Astrocyte (in vitro differentiated cells and primary cell): ENCODE measurements at regions not wholly inside any gene's neighbourhood (a gene's known extent, or its start where the extent isn't known, plus 50 kb on each side); places are given as distances from the start of the nearest gene placed in this dataset.
A peak's percentile ranks its signal among the peaks of the same experiment; 100 is the strongest.

Source experiments
- DNase-seq: peaks from one replicate; pipeline ENCODE4 v3.0.0-alpha.2; 2010; ENCODE audit warnings: low read depth
- FAIRE-seq: peaks from 2 replicates; lab custom pipeline; 2011; peaks lifted over from hg19 to GRCh38; lab: Jason Lieb, UNC
- H2AFZ ChIP-seq: 2 replicates; pipeline ENCODE4 v1.6.0; 2012; ENCODE audit warnings: low read depth, low read length, inconsistent platforms
- H3K27ac ChIP-seq: 2 replicates; pipeline ENCODE4 v1.5.1; 2011; ENCODE audit warnings: low read depth, low read length, inconsistent platforms
- H3K27me3 ChIP-seq: 2 replicates; pipeline ENCODE4 v1.6.0; 2011; ENCODE audit warnings: low read length, inconsistent platforms; ENCODE audit not compliant: insufficient read depth
- H3K36me3 ChIP-seq: 2 replicates; pipeline ENCODE4 v1.5.1; 2011; ENCODE audit warnings: low read length, inconsistent platforms; ENCODE audit not compliant: insufficient read depth
- H3K4me1 ChIP-seq: 2 replicates; pipeline ENCODE4 v1.5.1; 2011; ENCODE audit warnings: low read length, inconsistent platforms; ENCODE audit not compliant: insufficient read depth
- H3K4me2 ChIP-seq: 2 replicates; pipeline ENCODE4 v1.6.0; 2012; ENCODE audit warnings: low read length, inconsistent platforms
- H3K4me3 ChIP-seq: 2 replicates; pipeline ENCODE4 v1.5.1; 2011; ENCODE audit warnings: low read depth, mild to moderate bottlenecking, low read length, inconsistent platforms; ENCODE audit not compliant: insufficient read depth
- H3K79me2 ChIP-seq: 2 replicates; pipeline ENCODE4 v1.6.0; 2012; ENCODE audit warnings: mild to moderate bottlenecking, low read length, inconsistent platforms; ENCODE audit not compliant: insufficient read depth
- H3K9ac ChIP-seq: 2 replicates; pipeline ENCODE4 v1.6.0; 2012; ENCODE audit warnings: mild to moderate bottlenecking, low read length, inconsistent platforms
- H3K9me3 ChIP-seq: 2 replicates; pipeline ENCODE4 v1.5.1; 2012; ENCODE audit warnings: low read depth, mild to moderate bottlenecking, low read length, inconsistent platforms; ENCODE audit not compliant: insufficient read depth
- H4K20me1 ChIP-seq: 2 replicates; pipeline ENCODE4 v1.6.0; 2012; ENCODE audit warnings: low read length, inconsistent platforms; ENCODE audit not compliant: insufficient read depth
- H3K27ac Mint-ChIP-seq: one replicate; pipeline ENCODE4 v1.8.0; 2021; ENCODE audit warnings: mild to moderate bottlenecking, mixed read lengths; ENCODE audit not compliant: unreplicated experiment
- H3K27me3 Mint-ChIP-seq: one replicate; pipeline ENCODE4 v1.8.0; 2021; ENCODE audit warnings: low read depth, mixed read lengths; ENCODE audit not compliant: unreplicated experiment
- H3K36me3 Mint-ChIP-seq: one replicate; pipeline ENCODE4 v1.8.0; 2021; ENCODE audit warnings: low read depth, mixed read lengths; ENCODE audit not compliant: unreplicated experiment
- H3K4me1 Mint-ChIP-seq: one replicate; pipeline ENCODE4 v1.8.0; 2021; ENCODE audit warnings: low read depth, mixed read lengths; ENCODE audit not compliant: unreplicated experiment
- H3K4me3 Mint-ChIP-seq: one replicate; pipeline ENCODE4 v1.8.0; 2021; ENCODE audit warnings: mild to moderate bottlenecking, moderate library complexity, mixed read lengths; ENCODE audit not compliant: unreplicated experiment
- H3K9me3 Mint-ChIP-seq: one replicate; pipeline ENCODE4 v1.8.0; 2021; ENCODE audit warnings: mild to moderate bottlenecking, mixed read lengths; ENCODE audit not compliant: unreplicated experiment
- CTCF ChIP-seq: IDR thresholded peaks from 2 replicates; pipeline ENCODE4 v1.5.1; 2011; ENCODE audit warnings: low read depth, mild to moderate bottlenecking, inconsistent platforms, low read length, moderate library complexity; ENCODE audit not compliant: insufficient read depth
- EZH2 ChIP-seq: IDR thresholded peaks from 2 replicates; pipeline ENCODE4 v1.6.1; 2012; ENCODE audit warnings: mild to moderate bottlenecking, low read length, inconsistent platforms; ENCODE audit not compliant: insufficient read depth

- H3K36me3 ChIP-seq: no peaks in the 10 kb centered on the region
- no peak overlapping the region for H3K4me3 Mint-ChIP-seq
- H3K27ac Mint-ChIP-seq: peak overlapping the region; percentile 38
- no peak overlapping the region for H3K4me2 ChIP-seq
- TF ChIP-seq EZH2 (no peak), CTCF (no peak)
- peaks cover 6% of the 10 kb centered on the region for H3K27me3 Mint-ChIP-seq
- no peaks in the 10 kb centered on the region for H3K79me2 ChIP-seq
- peak; percentile 32 for DNase-seq
- H3K4me3 ChIP-seq: no peak overlapping the region
- H3K36me3 Mint-ChIP-seq: no peaks in the 10 kb centered on the region
- H3K4me1 ChIP-seq: no peaks in the 10 kb centered on the region
- no peaks in the 10 kb centered on the region for H4K20me1 ChIP-seq
- no peaks in the 10 kb centered on the region for H3K27me3 ChIP-seq
- no peaks in the 10 kb centered on the region for H3K9me3 Mint-ChIP-seq
- H3K9me3 ChIP-seq: no peaks in the 10 kb centered on the region
- peaks cover 17% of the 10 kb centered on the region for H3K4me1 Mint-ChIP-seq
- no peak for FAIRE-seq
- H3K27ac ChIP-seq: no peak overlapping the region
- no peak overlapping the region for H2AFZ ChIP-seq
- no peak overlapping the region for H3K9ac ChIP-seq
These were observed 165.0 kb downstream of the LACC1 start for GRCh38 chr13:44044547-44045179.

GRCh38 chr13:44045180-44045562 lies 165.5 kb downstream of the LACC1 start:
- Histone ChIP-seq H3K9ac (no peak overlapping the region), H3K27ac (no peak overlapping the region), H3K27me3 (no peaks in the 10 kb centered on the region), H4K20me1 (no peaks in the 10 kb centered on the region), H3K4me1 (no peaks in the 10 kb centered on the region), H3K4me3 (no peak overlapping the region), H3K36me3 (no peaks in the 10 kb centered on the region), H3K79me2 (no peaks in the 10 kb centered on the region), H3K9me3 (no peaks in the 10 kb centered on the region), H2AFZ (no peak overlapping the region), H3K4me2 (no peak overlapping the region)
- Mint-ChIP-seq H3K27me3 (peaks cover 6% of the 10 kb centered on the region), H3K9me3 (no peaks in the 10 kb centered on the region), H3K27ac (no peak overlapping the region), H3K4me3 (no peak overlapping the region), H3K36me3 (no peaks in the 10 kb centered on the region), H3K4me1 (peaks cover 17% of the 10 kb centered on the region)
- DNase-seq (no peak), FAIRE-seq (no peak)
- TF ChIP-seq CTCF (no peak), EZH2 (no peak)

GRCh38 chr13:44046428-44046827 lies 166.7 kb downstream of the LACC1 start:
- H3K79me2 ChIP-seq: no peaks in the 10 kb centered on the region
- no peak overlapping the region for H3K27ac ChIP-seq
- FAIRE-seq (no peak), DNase-seq (no peak)
- Mint-ChIP-seq H3K27ac (no peak overlapping the region), H3K4me1 (peaks cover 10% of the 10 kb centered on the region), H3K4me3 (no peak overlapping the region), H3K36me3 (no peaks in the 10 kb centered on the region), H3K27me3 (peaks cover 6% of the 10 kb centered on the region), H3K9me3 (no peaks in the 10 kb centered on the region)
- H4K20me1 ChIP-seq: no peaks in the 10 kb centered on the region
- no peak for TF ChIP-seq EZH2
- H3K9ac ChIP-seq: no peak overlapping the region
- no peaks in the 10 kb centered on the region for H3K27me3 ChIP-seq
- no peaks in the 10 kb centered on the region for H3K4me1 ChIP-seq
- H3K4me3 ChIP-seq: no peak overlapping the region
- no peak overlapping the region for H3K4me2 ChIP-seq
- H2AFZ ChIP-seq: no peak overlapping the region
- H3K36me3 ChIP-seq: no peaks in the 10 kb centered on the region
- no peaks in the 10 kb centered on the region for H3K9me3 ChIP-seq
